Ectodermal cell (in vitro differentiated cells): ENCODE measurements at regions not wholly inside any gene's neighbourhood (a gene's known extent, or its start where the extent isn't known, plus 50 kb on each side); places are given as distances from the start of the nearest gene placed in this dataset.

Experiments used
- H3K27ac ChIP-seq: 2 replicates; pipeline ENCODE4 v1.7.0; 2013; ENCODE audit warnings: mild to moderate bottlenecking, low read depth, low read length; ENCODE audit not compliant: insufficient read depth, poor library complexity, severe bottlenecking
- H3K27me3 ChIP-seq: 2 replicates; pipeline ENCODE4 v1.7.0; 2013; ENCODE audit warnings: mild to moderate bottlenecking, low read length; ENCODE audit not compliant: insufficient read depth, control insufficient read depth, poor library complexity, severe bottlenecking
- H3K36me3 ChIP-seq: one replicate; pipeline ENCODE4 v1.7.0; 2013; ENCODE audit warnings: low read length; ENCODE audit not compliant: control insufficient read depth, insufficient read depth
- H3K4me1 ChIP-seq: one replicate; pipeline ENCODE4 v1.7.0; 2013; ENCODE audit warnings: low read length; ENCODE audit not compliant: control insufficient read depth, insufficient read depth
- H3K4me3 ChIP-seq: 2 replicates; pipeline ENCODE4 v1.7.0; 2013; ENCODE audit warnings: low read depth, low read length, control low read depth; ENCODE audit not compliant: insufficient read depth
- H3K9me3 ChIP-seq: 2 replicates; pipeline ENCODE4 v1.7.0; 2013; ENCODE audit warnings: mild to moderate bottlenecking, low read length, moderate library complexity; ENCODE audit not compliant: control insufficient read depth
- WGBS, 2 experiments: methylation state at CpG; one replicate each; pipeline ENCODE4 v1.1.7; 2013; ENCODE audit warnings: missing lambda C conversion rate in 2 of 2; 5-methylcytosine and 5-hydroxymethylcytosine counted together

GRCh38 chr11:69355959-69356702, 62.2 kb downstream of the MYEOV start:
- Histone ChIP-seq H3K27ac (no peak overlapping the region), H3K36me3 (no peaks in the 10 kb centered on the region), H3K4me3 (no peak overlapping the region), H3K4me1 (no peaks in the 10 kb centered on the region), H3K9me3 (no peaks in the 10 kb centered on the region), H3K27me3 (no peaks in the 10 kb centered on the region)
- 86 to 89% methylated on average over 8 of the region's 8 CpGs for WGBS, 2 experiments

- H3K9me3 ChIP-seq: no peaks in the 10 kb centered on the region
- no peaks in the 10 kb centered on the region for H3K27me3 ChIP-seq
- no peak overlapping the region for H3K4me3 ChIP-seq
- WGBS, 2 experiments: 88 to 90% methylated on average over 15 of the region's 15 CpGs
- no peak overlapping the region for H3K27ac ChIP-seq
- no peaks in the 10 kb centered on the region for H3K4me1 ChIP-seq
- H3K36me3 ChIP-seq: no peaks in the 10 kb centered on the region
Observed at GRCh38 chr11:69356703-69357457, 62.9 kb downstream of the MYEOV start.

GRCh38 chr11:69357458-69358397, 63.8 kb downstream of the MYEOV start:
- Histone ChIP-seq H3K27me3 (no peaks in the 10 kb centered on the region), H3K4me3 (no peak overlapping the region), H3K9me3 (no peaks in the 10 kb centered on the region), H3K27ac (no peak overlapping the region), H3K4me1 (no peaks in the 10 kb centered on the region), H3K36me3 (no peaks in the 10 kb centered on the region)
- 91 to 92% methylated on average over 18 of the region's 18 CpGs for WGBS, 2 experiments

GRCh38 chr11:69358398-69359020, 64.6 kb downstream of the MYEOV start:
- H3K4me1 ChIP-seq: no peaks in the 10 kb centered on the region
- H3K9me3 ChIP-seq: no peaks in the 10 kb centered on the region
- no peak overlapping the region for H3K4me3 ChIP-seq
- H3K36me3 ChIP-seq: no peaks in the 10 kb centered on the region
- H3K27ac ChIP-seq: no peak overlapping the region
- H3K27me3 ChIP-seq: no peaks in the 10 kb centered on the region
- WGBS, 2 experiments: 91 to 95% methylated on average over 8 of the region's 8 CpGs

- H3K4me1 ChIP-seq: no peaks in the 10 kb centered on the region
- no peaks in the 10 kb centered on the region for H3K27me3 ChIP-seq
- 93 to 94% methylated on average over 5 of the region's 5 CpGs for WGBS, 2 experiments
- no peaks in the 10 kb centered on the region for H3K36me3 ChIP-seq
- no peak overlapping the region for H3K4me3 ChIP-seq
- no peaks in the 10 kb centered on the region for H3K9me3 ChIP-seq
- no peak overlapping the region for H3K27ac ChIP-seq
Observed at GRCh38 chr11:69359735-69360480, 66.0 kb downstream of the MYEOV start.

GRCh38 chr11:69360606-69361005, 66.7 kb downstream of the MYEOV start:
- 89 to 95% methylated on average over 3 of the region's 3 CpGs for WGBS, 2 experiments
- Histone ChIP-seq H3K4me3 (no peak overlapping the region), H3K27me3 (no peaks in the 10 kb centered on the region), H3K36me3 (no peaks in the 10 kb centered on the region), H3K27ac (no peak overlapping the region), H3K9me3 (no peaks in the 10 kb centered on the region), H3K4me1 (no peaks in the 10 kb centered on the region)

GRCh38 chr11:69361048-69361447, 67.1 kb downstream of the MYEOV start:
- 93 to 94% methylated on average over 6 of the region's 6 CpGs for WGBS, 2 experiments
- no peaks in the 10 kb centered on the region for H3K27me3 ChIP-seq
- no peaks in the 10 kb centered on the region for H3K36me3 ChIP-seq
- no peaks in the 10 kb centered on the region for H3K4me1 ChIP-seq
- H3K27ac ChIP-seq: no peak overlapping the region
- no peaks in the 10 kb centered on the region for H3K9me3 ChIP-seq
- no peak overlapping the region for H3K4me3 ChIP-seq

- H3K4me3 ChIP-seq: no peak overlapping the region
- no peak overlapping the region for H3K27ac ChIP-seq
- WGBS, 2 experiments: 82 to 85% methylated on average over 9 of the region's 9 CpGs
- H3K36me3 ChIP-seq: no peaks in the 10 kb centered on the region
- no peaks in the 10 kb centered on the region for H3K4me1 ChIP-seq
- no peaks in the 10 kb centered on the region for H3K9me3 ChIP-seq
- no peaks in the 10 kb centered on the region for H3K27me3 ChIP-seq
Observed at GRCh38 chr11:69361466-69361865, 67.5 kb downstream of the MYEOV start.

GRCh38 chr11:69362315-69362714, 68.4 kb downstream of the MYEOV start:
- Histone ChIP-seq H3K4me3 (no peak overlapping the region), H3K27ac (no peak overlapping the region), H3K9me3 (no peaks in the 10 kb centered on the region), H3K27me3 (no peaks in the 10 kb centered on the region), H3K4me1 (no peaks in the 10 kb centered on the region), H3K36me3 (no peaks in the 10 kb centered on the region)
- WGBS, 2 experiments: 89 to 90% methylated on average over 3 of the region's 3 CpGs
